GM12801 (cell line): ENCODE measurements at regions not wholly inside any gene's neighbourhood (a gene's known extent, or its start where the extent isn't known, plus 50 kb on each side); places are given as distances from the start of the nearest gene placed in this dataset.

Source experiments
- CTCF ChIP-seq: IDR thresholded peaks from one replicate; pipeline ENCODE4 v1.5.1; 2011; ENCODE audit warnings: control low read depth; ENCODE audit not compliant: insufficient read length; ENCODE audit errors: extremely low read depth

- TF ChIP-seq CTCF = no peak
Measured at GRCh38 chr14:71620401-71620800, 311.8 kb upstream of the RGS6 start.

GRCh38 chr14:71621276-71621675 is 311.0 kb upstream of the RGS6 start:
- TF ChIP-seq CTCF = no peak

- no peak for TF ChIP-seq CTCF
Measured at GRCh38 chr14:71621980-71622605, 310.1 kb upstream of the RGS6 start.

GRCh38 chr14:71623939-71624338 is 308.3 kb upstream of the RGS6 start:
- TF ChIP-seq CTCF = no peak

- no peak for TF ChIP-seq CTCF
Measured at GRCh38 chr14:71625175-71625574, 307.1 kb upstream of the RGS6 start.

GRCh38 chr14:71625891-71626701 is 306.1 kb upstream of the RGS6 start:
- TF ChIP-seq CTCF = no peak

- TF ChIP-seq CTCF = no peak
Measured at GRCh38 chr14:71628433-71628832, 303.8 kb upstream of the RGS6 start.
